ENCODE measurements at regions not wholly inside any gene's neighbourhood (a gene's known extent, or its start where the extent isn't known, plus 50 kb on each side); places are given as distances from the start of the nearest gene placed in this dataset.

DNA sequence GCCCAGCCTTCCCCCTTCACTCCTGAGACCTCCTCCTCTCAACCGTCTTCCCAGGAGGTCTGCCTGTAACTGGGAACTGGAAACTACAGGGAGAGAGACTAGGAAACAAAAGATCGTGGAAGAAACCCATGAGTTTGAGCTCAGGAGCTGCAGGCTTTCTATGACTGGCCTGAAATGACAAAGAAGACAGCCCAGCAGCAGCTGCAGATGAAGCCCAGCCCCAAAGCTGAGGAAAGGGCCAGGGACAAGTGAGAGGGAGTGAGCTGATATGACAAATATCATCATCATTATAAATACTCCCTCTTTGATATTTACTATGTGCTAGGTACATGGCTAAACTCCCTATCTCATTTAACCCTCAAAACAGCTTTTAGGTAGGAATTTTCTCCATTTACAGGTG lies 142.6 kb upstream of the CTTNBP2NL start:
- no peak overlapping the region for H3K4me3 Mint-ChIP-seq
- no peaks in the 10 kb centered on the region for H3K36me3 Mint-ChIP-seq (ENCODE audit: insufficient read depth)
- DNase-seq (no peak), ATAC-seq (no peak)
- H3K4me1 Mint-ChIP-seq (ENCODE audit: low read depth): no peaks in the 10 kb centered on the region
- no peaks in the 10 kb centered on the region for H3K9me3 Mint-ChIP-seq
- peaks cover 18% of the 10 kb centered on the region for H3K27me3 Mint-ChIP-seq (ENCODE audit: low read depth)

DNA sequence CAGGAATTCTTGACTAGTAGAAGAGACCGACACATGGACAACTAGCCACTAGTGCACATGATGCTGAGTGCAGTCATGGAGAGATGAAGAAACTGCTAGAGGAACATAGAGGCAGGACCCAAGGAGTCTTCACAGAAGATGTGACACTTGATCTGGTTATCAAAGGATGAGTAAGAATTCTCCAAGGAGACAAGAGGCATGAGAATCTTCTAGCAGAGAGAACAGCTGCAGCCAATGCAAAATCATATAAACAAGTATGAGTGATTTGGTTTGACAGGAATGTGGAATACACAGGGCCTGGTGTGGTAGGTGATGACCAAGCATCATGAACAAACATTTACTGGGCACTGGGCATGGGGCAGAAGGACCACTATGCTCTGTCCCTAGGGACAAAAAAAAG lies 140.9 kb upstream of the CTTNBP2NL start:
- Mint-ChIP-seq H3K36me3 (ENCODE audit: insufficient read depth) (no peaks in the 10 kb centered on the region), H3K4me1 (ENCODE audit: low read depth) (no peaks in the 10 kb centered on the region), H3K9me3 (no peaks in the 10 kb centered on the region), H3K27me3 (ENCODE audit: low read depth) (peaks cover 15% of the 10 kb centered on the region), H3K4me3 (no peak overlapping the region)
- no peak for DNase-seq
- no peak for ATAC-seq

- no peaks in the 10 kb centered on the region for H3K9me3 Mint-ChIP-seq
- no peak overlapping the region for H3K4me3 Mint-ChIP-seq
- no peak for ATAC-seq
- no peak for DNase-seq
- no peaks in the 10 kb centered on the region for H3K36me3 Mint-ChIP-seq (ENCODE audit: insufficient read depth)
- H3K4me1 Mint-ChIP-seq (ENCODE audit: low read depth): no peaks in the 10 kb centered on the region
- H3K27me3 Mint-ChIP-seq (ENCODE audit: low read depth): peaks cover 14% of the 10 kb centered on the region
Measured at GRCh38 chr1:112256411-112256810, 139.6 kb upstream of the CTTNBP2NL start.

GRCh38 chr1:112257043-112257835 lies 138.8 kb upstream of the CTTNBP2NL start:
- Mint-ChIP-seq H3K36me3 (ENCODE audit: insufficient read depth) (no peaks in the 10 kb centered on the region), H3K27me3 (ENCODE audit: low read depth) (peaks cover 14% of the 10 kb centered on the region), H3K4me3 (no peak overlapping the region), H3K9me3 (no peaks in the 10 kb centered on the region), H3K4me1 (ENCODE audit: low read depth) (no peaks in the 10 kb centered on the region)
- ATAC-seq (no peak), DNase-seq (no peak)

GRCh38 chr1:112260699-112261098 lies 135.3 kb upstream of the CTTNBP2NL start:
- H3K9me3 Mint-ChIP-seq: no peaks in the 10 kb centered on the region
- H3K36me3 Mint-ChIP-seq (ENCODE audit: insufficient read depth): no peaks in the 10 kb centered on the region
- H3K4me3 Mint-ChIP-seq: no peak overlapping the region
- H3K27me3 Mint-ChIP-seq (ENCODE audit: low read depth): peaks cover 9% of the 10 kb centered on the region
- no peak for ATAC-seq
- no peak for DNase-seq
- no peaks in the 10 kb centered on the region for H3K4me1 Mint-ChIP-seq (ENCODE audit: low read depth)

- ATAC-seq: no peak
- Mint-ChIP-seq H3K4me3 (no peak overlapping the region), H3K9me3 (no peaks in the 10 kb centered on the region), H3K36me3 (ENCODE audit: insufficient read depth) (no peaks in the 10 kb centered on the region), H3K4me1 (ENCODE audit: low read depth) (no peaks in the 10 kb centered on the region), H3K27me3 (ENCODE audit: low read depth) (peaks cover 7% of the 10 kb centered on the region)
- DNase-seq: no peak
Measured at GRCh38 chr1:112262316-112262715, 133.7 kb upstream of the CTTNBP2NL start.

DNA sequence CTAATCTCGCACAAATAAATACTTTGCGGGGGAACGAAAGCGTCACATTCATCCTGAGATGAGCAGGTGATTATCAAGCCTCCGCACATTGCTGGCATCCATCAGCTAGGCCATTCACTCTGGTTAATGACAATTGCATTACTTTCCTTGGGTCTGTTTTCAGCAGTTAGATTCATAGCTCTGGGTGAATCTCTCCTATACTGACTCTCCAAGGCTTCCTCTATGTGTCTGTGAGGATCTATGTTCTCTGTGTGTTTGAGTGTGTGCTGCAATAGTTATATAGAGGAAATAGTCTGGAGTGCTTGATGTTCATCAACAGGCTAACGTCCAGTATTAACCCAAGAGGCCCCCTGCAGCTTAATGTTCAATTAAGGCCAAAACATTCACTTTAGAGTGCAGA lies 133.0 kb upstream of the CTTNBP2NL start:
- ATAC-seq (no peak), DNase-seq (no peak)
- H3K4me3 Mint-ChIP-seq: no peak overlapping the region
- H3K36me3 Mint-ChIP-seq (ENCODE audit: insufficient read depth): no peaks in the 10 kb centered on the region
- H3K9me3 Mint-ChIP-seq: no peaks in the 10 kb centered on the region
- no peaks in the 10 kb centered on the region for H3K4me1 Mint-ChIP-seq (ENCODE audit: low read depth)
- H3K27me3 Mint-ChIP-seq (ENCODE audit: low read depth): peaks cover 6% of the 10 kb centered on the region

GRCh38 chr1:112263453-112263852 lies 132.6 kb upstream of the CTTNBP2NL start:
- Mint-ChIP-seq H3K36me3 (ENCODE audit: insufficient read depth) (no peaks in the 10 kb centered on the region), H3K4me3 (no peak overlapping the region), H3K27me3 (ENCODE audit: low read depth) (peaks cover 7% of the 10 kb centered on the region), H3K4me1 (ENCODE audit: low read depth) (no peaks in the 10 kb centered on the region), H3K9me3 (no peaks in the 10 kb centered on the region)
- no peak for ATAC-seq
- no peak for DNase-seq

DNA sequence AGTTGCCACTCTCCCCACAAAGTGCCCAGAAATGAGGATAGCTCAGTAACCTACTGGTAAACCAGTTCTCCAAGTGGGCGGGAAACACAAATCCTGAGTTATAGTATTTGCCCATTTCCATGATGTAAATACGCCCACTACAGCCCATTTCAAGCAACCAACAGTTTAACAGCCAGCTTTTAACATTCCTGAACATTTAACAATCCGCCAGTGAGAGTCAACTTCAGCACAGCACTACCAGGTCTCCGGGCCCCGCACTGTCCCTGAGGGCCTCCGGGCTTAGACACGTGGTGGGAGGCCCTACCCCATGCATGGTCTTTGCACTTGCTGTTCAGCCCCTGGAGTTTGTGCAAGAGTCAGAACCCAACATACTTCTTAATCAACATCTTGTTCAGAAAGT lies 132.0 kb upstream of the CTTNBP2NL start:
- Mint-ChIP-seq H3K36me3 (ENCODE audit: insufficient read depth) (no peaks in the 10 kb centered on the region), H3K9me3 (no peaks in the 10 kb centered on the region), H3K27me3 (ENCODE audit: low read depth) (peaks cover 9% of the 10 kb centered on the region), H3K4me3 (no peak overlapping the region), H3K4me1 (ENCODE audit: low read depth) (no peaks in the 10 kb centered on the region)
- no peak for ATAC-seq
- no peak for DNase-seq

DNA sequence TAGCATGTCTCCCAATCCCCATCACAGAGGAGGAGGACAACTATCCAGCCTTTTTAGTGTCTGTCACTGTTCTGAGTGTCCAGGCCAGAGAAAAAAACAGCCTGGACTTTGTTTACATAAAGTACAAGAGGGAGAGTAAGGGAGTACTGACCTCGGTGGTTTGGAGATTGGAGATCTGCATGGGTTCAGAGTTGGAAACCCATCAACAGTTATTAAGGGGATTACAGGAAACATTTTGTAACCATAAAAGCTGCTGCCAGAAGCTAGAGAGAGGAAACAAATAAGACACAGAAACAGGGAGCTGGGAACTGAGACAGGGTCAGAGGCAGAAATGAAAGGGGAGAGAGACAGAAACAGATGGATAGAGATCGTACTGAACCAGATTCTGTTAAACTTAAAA lies 131.5 kb upstream of the CTTNBP2NL start:
- Mint-ChIP-seq H3K9me3 (no peaks in the 10 kb centered on the region), H3K27me3 (ENCODE audit: low read depth) (peaks cover 9% of the 10 kb centered on the region), H3K4me3 (no peak overlapping the region), H3K36me3 (ENCODE audit: insufficient read depth) (no peaks in the 10 kb centered on the region), H3K4me1 (ENCODE audit: low read depth) (no peaks in the 10 kb centered on the region)
- ATAC-seq (no peak), DNase-seq (no peak)

- peaks cover 9% of the 10 kb centered on the region for H3K27me3 Mint-ChIP-seq (ENCODE audit: low read depth)
- DNase-seq: no peak
- no peak for ATAC-seq
- peaks cover 4% of the 10 kb centered on the region for H3K9me3 Mint-ChIP-seq
- H3K36me3 Mint-ChIP-seq (ENCODE audit: insufficient read depth): no peaks in the 10 kb centered on the region
- H3K4me3 Mint-ChIP-seq: no peak overlapping the region
- no peaks in the 10 kb centered on the region for H3K4me1 Mint-ChIP-seq (ENCODE audit: low read depth)
Measured at GRCh38 chr1:112265931-112266330, 130.1 kb upstream of the CTTNBP2NL start.

- H3K9me3 Mint-ChIP-seq: peaks cover 4% of the 10 kb centered on the region
- H3K4me1 Mint-ChIP-seq (ENCODE audit: low read depth): no peaks in the 10 kb centered on the region
- peaks cover 15% of the 10 kb centered on the region for H3K27me3 Mint-ChIP-seq (ENCODE audit: low read depth)
- H3K4me3 Mint-ChIP-seq: no peak overlapping the region
- DNase-seq: no peak
- H3K36me3 Mint-ChIP-seq (ENCODE audit: insufficient read depth): no peaks in the 10 kb centered on the region
- ATAC-seq: no peak
Measured at GRCh38 chr1:112267206-112267605, 128.8 kb upstream of the CTTNBP2NL start.

- Mint-ChIP-seq H3K4me1 (ENCODE audit: low read depth) (no peaks in the 10 kb centered on the region), H3K27me3 (ENCODE audit: low read depth) (peaks cover 19% of the 10 kb centered on the region), H3K36me3 (ENCODE audit: insufficient read depth) (no peaks in the 10 kb centered on the region), H3K4me3 (no peak overlapping the region), H3K9me3 (peaks cover 4% of the 10 kb centered on the region)
- DNase-seq: no peak
- no peak for ATAC-seq
Measured at GRCh38 chr1:112267929-112268328, 128.1 kb upstream of the CTTNBP2NL start.

- Mint-ChIP-seq H3K36me3 (ENCODE audit: insufficient read depth) (no peaks in the 10 kb centered on the region), H3K9me3 (peaks cover 4% of the 10 kb centered on the region), H3K4me1 (ENCODE audit: low read depth) (no peaks in the 10 kb centered on the region), H3K27me3 (ENCODE audit: low read depth) (peaks cover 20% of the 10 kb centered on the region), H3K4me3 (no peak overlapping the region)
- DNase-seq: no peak
- no peak for ATAC-seq
Measured at GRCh38 chr1:112268408-112268807, 127.6 kb upstream of the CTTNBP2NL start.

- ATAC-seq (no peak), DNase-seq (no peak)
- H3K4me1 Mint-ChIP-seq (ENCODE audit: low read depth): no peaks in the 10 kb centered on the region
- no peak overlapping the region for H3K4me3 Mint-ChIP-seq
- H3K36me3 Mint-ChIP-seq (ENCODE audit: insufficient read depth): no peaks in the 10 kb centered on the region
- H3K9me3 Mint-ChIP-seq: peaks cover 8% of the 10 kb centered on the region
- peaks cover 22% of the 10 kb centered on the region for H3K27me3 Mint-ChIP-seq (ENCODE audit: low read depth)
Measured at GRCh38 chr1:112271270-112271669, 124.7 kb upstream of the CTTNBP2NL start.
